IMR-90 (cell line): ENCODE measurements at regions not wholly inside any gene's neighbourhood (a gene's known extent, or its start where the extent isn't known, plus 50 kb on each side); places are given as distances from the start of the nearest gene placed in this dataset.

Experiments used
- ATAC-seq: fragments of 200-7000 bp; cut with Tn5 transposase; 2 replicates; pipeline ENCODE4 v1.9.1; 2020; ENCODE audit warnings: low read depth, mild to moderate bottlenecking, moderate library complexity
- BruUV-seq: library from RNA; stranded (reverse); fragments of 400-500 nt; replicated peaks from 2 replicates; lab custom pipeline; 2021; lab: Mats Ljungman, UMichigan
- CTCF ChIA-PET: fragments of 300-600 bp; formaldehyde crosslinking; extraction: SDS; loops from one replicate; lab custom pipeline; 2021; ENCODE audit warnings: antibody characterized with exemption; lab: Yijun Ruan, JAX
- POLR2A ChIA-PET: fragments of 300-600 bp; sonication (Branson Sonifier 250); formaldehyde crosslinking; loops from one replicate; lab custom pipeline; 2022; ENCODE audit warnings: antibody characterized with exemption; ENCODE audit not compliant: unreplicated experiment; lab: Charles Lee
- DNase-seq: peaks from one replicate; pipeline ENCODE4 v3.0.0; 2013
- H2AFZ ChIP-seq: replicated peaks from 2 replicates; pipeline ENCODE3; 2013; ENCODE audit warnings: low read length, mild to moderate bottlenecking; ENCODE audit not compliant: poor library complexity
- H2AK5ac ChIP-seq: 2 replicates; pipeline ENCODE4 v1.6.1; 2013; ENCODE audit warnings: low read depth, low read length, inconsistent platforms
- H2AK9ac ChIP-seq: replicated peaks from 2 replicates; pipeline ENCODE3; 2013; ENCODE audit warnings: mild to moderate bottlenecking, low read depth, low read length, moderate library complexity; ENCODE audit not compliant: poor library complexity
- H2BK120ac ChIP-seq: 2 replicates; pipeline ENCODE4 v1.6.1; 2013; ENCODE audit warnings: low read depth, low read length, inconsistent platforms
- H2BK15ac ChIP-seq: 3 replicates; pipeline ENCODE4 v1.6.1; 2013; ENCODE audit warnings: low read depth, low read length, inconsistent platforms
- H2BK20ac ChIP-seq: 2 replicates; pipeline ENCODE4 v1.6.1; 2013; ENCODE audit warnings: low read depth, mild to moderate bottlenecking, inconsistent platforms, low read length, moderate library complexity
- H2BK5ac ChIP-seq: 2 replicates; pipeline ENCODE4 v1.6.1; 2013; ENCODE audit warnings: mild to moderate bottlenecking, low read depth, low read length, inconsistent platforms; ENCODE audit not compliant: poor library complexity, severe bottlenecking
- H3K14ac ChIP-seq: replicated peaks from 2 replicates; pipeline ENCODE4 v1.6.1; 2013; ENCODE audit warnings: low read depth, low read length, inconsistent platforms
- H3K18ac ChIP-seq: 2 replicates; pipeline ENCODE4 v1.6.1; 2013; ENCODE audit warnings: low read depth, low read length, control low read depth
- H3K23ac ChIP-seq: 2 replicates; pipeline ENCODE4 v1.6.1; 2013; ENCODE audit warnings: low read depth, low read length, inconsistent platforms
- H3K27ac ChIP-seq: 2 replicates; pipeline ENCODE4 v1.5.1; 2013; ENCODE audit warnings: mild to moderate bottlenecking, control low read depth, low read length; ENCODE audit not compliant: insufficient read depth
- H3K27me3 ChIP-seq: 2 replicates; pipeline ENCODE4 v1.6.1; 2013; ENCODE audit warnings: low read length; ENCODE audit not compliant: control insufficient read depth, insufficient read depth
- H3K36me3 ChIP-seq: 2 replicates; pipeline ENCODE4 v1.6.1; 2013; ENCODE audit warnings: low read length, mixed read lengths; ENCODE audit not compliant: control insufficient read depth, insufficient read depth
- H3K4ac ChIP-seq: 2 replicates; pipeline ENCODE4 v1.6.1; 2013; ENCODE audit warnings: low read depth, low read length, inconsistent platforms
- H3K4me1 ChIP-seq: 2 replicates; pipeline ENCODE4 v1.6.1; 2013; ENCODE audit warnings: low read length, mixed read lengths; ENCODE audit not compliant: control insufficient read depth, insufficient read depth
- H3K4me2 ChIP-seq: 2 replicates; pipeline ENCODE4 v1.6.1; 2013; ENCODE audit warnings: low read depth, mild to moderate bottlenecking, control low read depth, low read length, moderate library complexity
- H3K4me3 ChIP-seq: 2 replicates; pipeline ENCODE4 v1.5.1; 2013; ENCODE audit warnings: low read depth, mild to moderate bottlenecking, control low read depth, low read length, moderate library complexity; ENCODE audit not compliant: insufficient read depth
- H3K56ac ChIP-seq: 2 replicates; pipeline ENCODE4 v1.6.1; 2013; ENCODE audit warnings: low read length, inconsistent platforms; ENCODE audit not compliant: insufficient read depth; ENCODE audit errors: extremely low read depth
- H3K79me1 ChIP-seq, 2 experiments: 2 replicates each; pipeline ENCODE4 v1.6.1; 2013; ENCODE audit warnings: low read length in 2 of 2, inconsistent platforms in 1 of 2, low read depth in 1 of 2
- H3K9ac ChIP-seq: 2 replicates; pipeline ENCODE4 v1.6.1; 2013; ENCODE audit warnings: low read depth, low read length, control low read depth
- H3K9me1 ChIP-seq: 2 replicates; pipeline ENCODE4 v1.6.1; 2013; ENCODE audit warnings: low read length, inconsistent platforms; ENCODE audit not compliant: insufficient read depth
- H3K9me3 ChIP-seq: 2 replicates; pipeline ENCODE4 v1.6.1; 2013; ENCODE audit warnings: low read length; ENCODE audit not compliant: control insufficient read depth, insufficient read depth
- H4K20me1 ChIP-seq: 2 replicates; pipeline ENCODE4 v1.6.1; 2013; ENCODE audit warnings: low read length, inconsistent platforms; ENCODE audit not compliant: insufficient read depth
- H4K5ac ChIP-seq: 2 replicates; pipeline ENCODE4 v1.6.1; 2013; ENCODE audit warnings: mild to moderate bottlenecking, low read depth, low read length, control low read depth
- H4K8ac ChIP-seq, 2 experiments: 2 replicates each; pipeline ENCODE4 v1.6.1; 2013; ENCODE audit warnings: low read depth in 2 of 2, low read length in 2 of 2, control low read depth in 1 of 2, inconsistent platforms in 1 of 2
- H4K91ac ChIP-seq: 2 replicates; pipeline ENCODE4 v1.6.1; 2013; ENCODE audit warnings: low read depth, low read length, inconsistent platforms; ENCODE audit not compliant: insufficient read depth
- MAZ ChIP-seq: IDR thresholded peaks from 2 replicates; pipeline ENCODE4 v1.6.1; 2012; ENCODE audit warnings: low read depth, mild to moderate bottlenecking, low read length, improper control_type of control experiment, moderate library complexity, borderline replicate concordance
- WGBS, 2 experiments: methylation state at CpG; one replicate each; pipeline versions ENCODE4 v1.1.5 to v1.1.7; 2013; ENCODE audit warnings: missing lambda C conversion rate in 2 of 2; ENCODE audit not compliant: insufficient read length in 1 of 2; ENCODE audit errors: extremely low coverage in 2 of 2; 5-methylcytosine and 5-hydroxymethylcytosine counted together
- dilution Hi-C: fragments of 300-500 bp; cut with HindIII; formaldehyde crosslinking; loops from one replicate; pipeline ENCODE4 v1.14.3; 2018; ENCODE audit warnings: low sequenced_read_pairs; ENCODE audit not compliant: unreplicated experiment
- in situ Hi-C: fragments of 300-500 bp; cut with MboI; formaldehyde crosslinking; loops from 3 replicates; pipeline ENCODE4 v1.14.3; 2019; ENCODE audit warnings: low sequenced_read_pairs, inconsistent platforms, mixed read lengths
- intact Hi-C: fragments of 100-400 bp; cut with micrococcal nuclease; formaldehyde crosslinking; loops from 2 replicates; pipeline ENCODE4 v1.10.0; 2022

GRCh38 chr2:129914538-129915302 is 64.7 kb upstream of the RAB6C start:
- Histone ChIP-seq H3K36me3 (no peaks in the 10 kb centered on the region), H2AK5ac (no peak overlapping the region), H2AK9ac (no peak overlapping the region), H3K79me1 (no peaks in the 10 kb centered on the region), H3K18ac (no peak overlapping the region), H3K56ac (no peak overlapping the region), H2BK120ac (no peak overlapping the region), H3K9me3 (no peaks in the 10 kb centered on the region), H2BK15ac (no peak overlapping the region), H3K27ac (no peak overlapping the region), H3K4ac (no peak overlapping the region), H2BK5ac (no peak overlapping the region), H2AFZ (no peak overlapping the region), H3K4me2 (no peak overlapping the region), H3K4me1 (no peaks in the 10 kb centered on the region), H3K27me3 (no peaks in the 10 kb centered on the region), H4K20me1 (no peaks in the 10 kb centered on the region), H3K4me3 (no peak overlapping the region), H4K8ac (no peak overlapping the region), H3K9me1 (no peaks in the 10 kb centered on the region), H3K9ac (no peak overlapping the region), H3K14ac (no peak overlapping the region), H4K91ac (no peak overlapping the region), H3K23ac (no peak overlapping the region), H4K5ac (no peak overlapping the region), H2BK20ac (no peak overlapping the region)
- dilution Hi-C loops, result no loop called here
- TF ChIP-seq MAZ, result no peak
- BruUV-seq, result no TSS peak
- in situ Hi-C loops, result no loop called here
- CTCF ChIA-PET, result no interaction called here
- ATAC-seq (no peak), DNase-seq (no peak)
- intact Hi-C loops, result no loop called here
- 46% methylated on average over 6 of the region's 11 CpGs; no CpG with 5 or more reads in 1 of the 2 experiments for WGBS, 2 experiments
- POLR2A ChIA-PET, result no interaction called here
